Endothelial cell of umbilical vein (primary cell): ENCODE measurements at regions not wholly inside any gene's neighbourhood (a gene's known extent, or its start where the extent isn't known, plus 50 kb on each side); places are given as distances from the start of the nearest gene placed in this dataset.

Experiments
- BruUV-seq: library from RNA; stranded (reverse); fragments of 400-500 nt; replicated peaks from 2 replicates; lab custom pipeline; 2021; lab: Mats Ljungman, UMichigan
- CTCF ChIA-PET: fragments of 300-600, 350-600 bp; sonication (Branson Sonifier 250); formaldehyde crosslinking; loops from one replicate; lab custom pipeline; 2021; ENCODE audit warnings: antibody characterized with exemption, inconsistent platforms; lab: Charles Lee
- POLR2A ChIA-PET: fragments of 300-600, 350-600 bp; sonication (Branson Sonifier 250); formaldehyde crosslinking; loops from one replicate; lab custom pipeline; 2021; ENCODE audit warnings: antibody characterized with exemption, inconsistent platforms; lab: Charles Lee
- DNase-seq: peaks from one replicate; pipeline ENCODE4 v3.0.0-alpha.2; 2011; ENCODE audit warnings: low read depth, low spot score
- FAIRE-seq: peaks from 2 replicates; lab custom pipeline; 2011; peaks lifted over from hg19 to GRCh38; lab: Jason Lieb, UNC
- H2AFZ ChIP-seq: 2 replicates; pipeline ENCODE4 v1.6.0; 2012; ENCODE audit warnings: low read depth, low read length, control low read depth, inconsistent platforms
- H3K27ac ChIP-seq: 2 replicates; pipeline ENCODE4 v1.5.1; 2011; ENCODE audit warnings: low read depth, mild to moderate bottlenecking, control low read depth, low read length, moderate library complexity; ENCODE audit not compliant: insufficient read depth
- H3K27me3 ChIP-seq, 2 experiments: 2 replicates each; pipeline versions ENCODE4 v1.6.0 to v1.6.1; 2011; ENCODE audit warnings: low read length in 2 of 2, mixed read lengths in 1 of 2; ENCODE audit not compliant: control insufficient read depth in 2 of 2, insufficient read depth in 2 of 2
- H3K36me3 ChIP-seq, 2 experiments: 2 replicates in 1 of 2; 3 replicates in 1 of 2; pipeline ENCODE4 v1.5.1; 2011; ENCODE audit warnings: low read length in 2 of 2, mild to moderate bottlenecking in 1 of 2, moderate library complexity in 1 of 2; ENCODE audit not compliant: control insufficient read depth in 2 of 2, insufficient read depth in 2 of 2; ENCODE audit errors: extremely low read depth in 1 of 2
- H3K4me1 ChIP-seq: 3 replicates; pipeline ENCODE4 v1.5.1; 2011; ENCODE audit warnings: mild to moderate bottlenecking, low read length; ENCODE audit not compliant: control insufficient read depth, insufficient read depth; ENCODE audit errors: extremely low read depth
- H3K4me2 ChIP-seq: 2 replicates; pipeline ENCODE4 v1.6.1; 2011; ENCODE audit warnings: low read length, control low read depth, mixed read lengths; ENCODE audit not compliant: insufficient read depth
- H3K4me3 ChIP-seq, 3 experiments: fragments of 200-600 bp in 1 of 3; sonication (generic), shearing (Covaris generic) in 1 of 3; replicated peaks in 1 of 3; 2 replicates each; pipeline ENCODE4 v1.5.1; 2011 to 2016; ENCODE audit warnings: control low read depth in 3 of 3, low read length in 3 of 3, mild to moderate bottlenecking in 2 of 3, inconsistent platforms in 1 of 3, low read depth in 1 of 3, moderate library complexity in 1 of 3; ENCODE audit not compliant: insufficient read depth in 1 of 3
- H3K79me2 ChIP-seq: 2 replicates; pipeline ENCODE4 v1.6.0; 2012; ENCODE audit warnings: low read length, inconsistent platforms; ENCODE audit not compliant: control insufficient read depth, insufficient read depth
- H3K9ac ChIP-seq: replicated peaks from 2 replicates; pipeline ENCODE3; 2011; ENCODE audit warnings: low read length, control low read depth; ENCODE audit not compliant: insufficient read depth; ENCODE audit errors: extremely low read depth
- H3K9me1 ChIP-seq: replicated peaks from 3 replicates; pipeline ENCODE4 v1.6.0; 2011; ENCODE audit warnings: mild to moderate bottlenecking, low read length; ENCODE audit not compliant: control insufficient read depth, insufficient read depth; ENCODE audit errors: extremely low read depth
- H3K9me3 ChIP-seq: replicated peaks from 2 replicates; pipeline ENCODE4 v1.5.1; 2012; ENCODE audit warnings: low read length, inconsistent platforms; ENCODE audit not compliant: control insufficient read depth, insufficient read depth
- H4K20me1 ChIP-seq: replicated peaks from 2 replicates; pipeline ENCODE3; 2011; ENCODE audit warnings: mild to moderate bottlenecking, low read length; ENCODE audit not compliant: control insufficient read depth, insufficient read depth; ENCODE audit errors: extremely low read depth
- CTCF ChIP-seq, 2 donors: IDR thresholded peaks; 1 replicate in 1 of 2; 2 replicates in 1 of 2; pipeline ENCODE4 v1.5.1; 2011; ENCODE audit warnings: low read length in 2 of 2, mild to moderate bottlenecking in 2 of 2, moderate library complexity in 2 of 2, control low read depth in 1 of 2, inconsistent platforms in 1 of 2, low read depth in 1 of 2; ENCODE audit not compliant: insufficient read depth in 1 of 2; ENCODE audit errors: extremely low read depth in 1 of 2
- EZH2 ChIP-seq: IDR thresholded peaks from 2 replicates; pipeline ENCODE4 v1.6.1; 2012; ENCODE audit warnings: borderline replicate concordance, low read depth, mild to moderate bottlenecking, moderate library complexity, low read length, inconsistent platforms; ENCODE audit not compliant: severe bottlenecking
- FOS ChIP-seq: IDR thresholded peaks from 2 replicates; pipeline ENCODE4 v1.6.1; 2011; ENCODE audit warnings: mild to moderate bottlenecking, low read length, moderate library complexity, borderline replicate concordance; ENCODE audit not compliant: insufficient read depth
- GATA2 ChIP-seq: IDR thresholded peaks from 2 replicates; pipeline ENCODE4 v1.7.0; 2011; ENCODE audit warnings: low read depth, mild to moderate bottlenecking, moderate library complexity, mixed read lengths, low read length; ENCODE audit not compliant: insufficient read length, insufficient read depth
- JUN ChIP-seq: IDR thresholded peaks from 2 replicates; pipeline ENCODE4 v1.6.1; 2011; ENCODE audit warnings: borderline replicate concordance, low read depth; ENCODE audit not compliant: insufficient read length, insufficient read depth
- MAX ChIP-seq: IDR thresholded peaks from 2 replicates; pipeline ENCODE4 v1.6.1; 2011; ENCODE audit not compliant: insufficient read depth, insufficient read length
- MYC ChIP-seq: IDR thresholded peaks from one replicate; pipeline ENCODE4 v1.6.1; 2011; ENCODE audit warnings: mild to moderate bottlenecking, low read depth, low read length
- POLR2A ChIP-seq: IDR thresholded peaks from 2 replicates; pipeline ENCODE4 v1.6.1; 2012; ENCODE audit warnings: low read depth, mild to moderate bottlenecking, control low read depth, low read length
- POLR2AphosphoS5 ChIP-seq: IDR thresholded peaks from 2 replicates; pipeline ENCODE4 v1.6.1; 2012; ENCODE audit warnings: low read depth, mild to moderate bottlenecking, control low read depth, low read length, moderate library complexity; ENCODE audit not compliant: insufficient read depth
- dilution Hi-C: fragments of 300-500 bp; cut with MboI; formaldehyde crosslinking; loops from one replicate; pipeline ENCODE4 v1.15.0; 2019; ENCODE audit warnings: low sequenced_read_pairs; ENCODE audit not compliant: extremely low pct_ligation_motif_present
- intact Hi-C: fragments of 100-400 bp; cut with micrococcal nuclease; formaldehyde crosslinking; loops from one replicate; pipeline ENCODE4 v1.10.0; 2022

- dilution Hi-C loops (no loop called here), intact Hi-C loops (no loop called here)
- CTCF ChIA-PET, result no interaction called here
- no peaks in the 10 kb centered on the region for H3K79me2 ChIP-seq
- H3K9me3 ChIP-seq, result no peaks in the 10 kb centered on the region
- TF ChIP-seq GATA2 (no peak), EZH2 (no peak)
- no peak overlapping the region for H2AFZ ChIP-seq
- POLR2A ChIA-PET, result no interaction called here
- no peak for DNase-seq
- H3K27ac ChIP-seq, result no peak overlapping the region
- no peaks in the 10 kb centered on the region for H3K4me1 ChIP-seq
- FAIRE-seq, result no peak
- H3K36me3 ChIP-seq, result no peaks in the 10 kb centered on the region
- H3K4me3 ChIP-seq, result no peak overlapping the region
- no peak overlapping the region for H3K9ac ChIP-seq
- H4K20me1 ChIP-seq, result no peaks in the 10 kb centered on the region
- H3K4me2 ChIP-seq, result no peak overlapping the region
- no TSS peak for BruUV-seq
- H3K9me1 ChIP-seq, result no peaks in the 10 kb centered on the region
- H3K27me3 ChIP-seq, result no peaks in the 10 kb centered on the region
Measured at GRCh38 chr2:167862782-167863181, 384.6 kb downstream of the STK39 start.

- BruUV-seq, result no TSS peak
- no peak overlapping the region for H2AFZ ChIP-seq
- H3K9ac ChIP-seq, result no peak overlapping the region
- H3K36me3 ChIP-seq, result no peaks in the 10 kb centered on the region
- no peaks in the 10 kb centered on the region for H4K20me1 ChIP-seq
- no peak for FAIRE-seq
- H3K4me3 ChIP-seq, result no peak overlapping the region
- no peaks in the 10 kb centered on the region for H3K27me3 ChIP-seq
- H3K4me2 ChIP-seq, result no peak overlapping the region
- H3K4me1 ChIP-seq, result no peaks in the 10 kb centered on the region
- intact Hi-C loops, result no loop called here
- TF ChIP-seq MYC (no peak), POLR2A (no peak), JUN (no peak), MAX (no peak), FOS (no peak), POLR2AphosphoS5 (no peak), EZH2 (no peak), GATA2 (no peak), CTCF (IDR thresholded peaks at IDR 0.05; ENCODE audit: extremely low read depth in 1 of 2, insufficient read depth in 1 of 2, low read depth in 1 of 2, low read length in 2 of 2) (no peak)
- CTCF ChIA-PET, result no interaction called here
- no peak for DNase-seq
- no peaks in the 10 kb centered on the region for H3K9me1 ChIP-seq
- POLR2A ChIA-PET, result no interaction called here
- no peak overlapping the region for H3K27ac ChIP-seq
- dilution Hi-C loops, result no loop called here
- no peaks in the 10 kb centered on the region for H3K9me3 ChIP-seq
- no peaks in the 10 kb centered on the region for H3K79me2 ChIP-seq
Measured at GRCh38 chr2:167862296-167862695, 385.1 kb downstream of the STK39 start.
